SU-DHL-6 (cell line): ENCODE measurements at regions not wholly inside any gene's neighbourhood (a gene's known extent, or its start where the extent isn't known, plus 50 kb on each side); places are given as distances from the start of the nearest gene placed in this dataset.

ENCODE experiments used
- EZH2phosphoT487 ChIP-seq: fragments of 200-600 bp; sonication (generic), shearing (Covaris generic); conservative IDR thresholded peaks from 2 replicates; pipeline ENCODE4 v1.6.1; 2018; ENCODE audit warnings: mild to moderate bottlenecking, antibody characterized with exemption, low read length, moderate library complexity, mixed read lengths
- TF ChIP-seq, protein P1 (sequence below): fragments of 200-600 bp; sonication (generic); IDR thresholded peaks from one replicate; pipeline ENCODE4 v1.5.1; 2017; ENCODE audit warnings: antibody characterized with exemption, mild to moderate bottlenecking, low read length, moderate library complexity; ENCODE audit not compliant: insufficient read depth, poor library complexity, severe bottlenecking

DNA sequence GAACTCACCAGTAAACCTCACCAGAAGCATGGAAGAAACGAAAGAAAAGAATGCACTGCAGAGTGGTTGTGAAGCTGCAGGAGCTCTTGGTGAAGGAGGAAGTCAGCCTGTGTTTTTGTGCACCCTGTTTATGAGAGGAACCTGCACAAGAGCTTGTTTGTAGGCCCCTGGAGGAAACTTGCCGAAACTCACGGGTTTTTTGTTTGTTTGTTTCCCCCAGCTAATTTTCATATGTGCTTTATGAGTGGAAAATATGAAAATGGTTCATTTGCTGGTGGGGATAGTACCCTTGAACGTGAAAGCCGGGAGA is 222.7 kb downstream of the C16orf95 start:
- TF ChIP-seq, protein P1, sequence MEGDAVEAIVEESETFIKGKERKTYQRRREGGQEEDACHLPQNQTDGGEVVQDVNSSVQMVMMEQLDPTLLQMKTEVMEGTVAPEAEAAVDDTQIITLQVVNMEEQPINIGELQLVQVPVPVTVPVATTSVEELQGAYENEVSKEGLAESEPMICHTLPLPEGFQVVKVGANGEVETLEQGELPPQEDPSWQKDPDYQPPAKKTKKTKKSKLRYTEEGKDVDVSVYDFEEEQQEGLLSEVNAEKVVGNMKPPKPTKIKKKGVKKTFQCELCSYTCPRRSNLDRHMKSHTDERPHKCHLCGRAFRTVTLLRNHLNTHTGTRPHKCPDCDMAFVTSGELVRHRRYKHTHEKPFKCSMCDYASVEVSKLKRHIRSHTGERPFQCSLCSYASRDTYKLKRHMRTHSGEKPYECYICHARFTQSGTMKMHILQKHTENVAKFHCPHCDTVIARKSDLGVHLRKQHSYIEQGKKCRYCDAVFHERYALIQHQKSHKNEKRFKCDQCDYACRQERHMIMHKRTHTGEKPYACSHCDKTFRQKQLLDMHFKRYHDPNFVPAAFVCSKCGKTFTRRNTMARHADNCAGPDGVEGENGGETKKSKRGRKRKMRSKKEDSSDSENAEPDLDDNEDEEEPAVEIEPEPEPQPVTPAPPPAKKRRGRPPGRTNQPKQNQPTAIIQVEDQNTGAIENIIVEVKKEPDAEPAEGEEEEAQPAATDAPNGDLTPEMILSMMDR = no peak
- no peak for TF ChIP-seq EZH2phosphoT487
